GM21447 (cell line): ENCODE measurements at regions not wholly inside any gene's neighbourhood (a gene's known extent, or its start where the extent isn't known, plus 50 kb on each side); places are given as distances from the start of the nearest gene placed in this dataset.
A peak's percentile ranks its signal among the peaks of the same experiment; 100 is the strongest.
"Not testable (repeated sequence)": the region's sequence is repeated elsewhere in the genome, so short reads cannot be mapped to it uniquely, and the experiment has no call there.

Source experiments
- ATAC-seq: cut with Tn5 transposase; IDR thresholded peaks from one replicate; pipeline ENCODE4 v1.9.1; 2021; ENCODE audit not compliant: unreplicated experiment

- ATAC-seq, result no peak
Measured at GRCh38 chr5:98258939-98259338, 514.5 kb upstream of the RGMB start.

DNA sequence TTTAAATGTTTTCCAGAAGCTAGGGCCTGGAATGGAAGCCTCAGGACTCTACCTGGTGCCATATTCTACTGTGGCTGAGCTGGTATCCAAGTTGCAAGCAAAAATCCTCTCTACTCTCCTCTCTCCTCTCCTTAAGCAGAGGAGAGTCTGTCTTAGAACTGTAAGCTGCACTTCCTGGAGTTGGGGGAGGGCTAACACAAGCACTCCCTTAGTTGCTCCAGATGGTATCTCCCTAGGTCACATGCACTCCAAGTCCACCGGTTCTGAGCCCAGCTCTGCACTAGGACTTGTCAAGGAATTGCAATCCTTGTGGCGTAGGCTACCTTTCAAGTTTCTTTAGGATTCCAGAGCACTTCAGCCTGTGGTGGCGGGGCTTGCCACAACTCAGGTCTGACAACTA is 513.9 kb upstream of the RGMB start:
- ATAC-seq, result no peak

- no peak for ATAC-seq
Measured at GRCh38 chr5:98263084-98263483, 510.4 kb upstream of the RGMB start.

DNA sequence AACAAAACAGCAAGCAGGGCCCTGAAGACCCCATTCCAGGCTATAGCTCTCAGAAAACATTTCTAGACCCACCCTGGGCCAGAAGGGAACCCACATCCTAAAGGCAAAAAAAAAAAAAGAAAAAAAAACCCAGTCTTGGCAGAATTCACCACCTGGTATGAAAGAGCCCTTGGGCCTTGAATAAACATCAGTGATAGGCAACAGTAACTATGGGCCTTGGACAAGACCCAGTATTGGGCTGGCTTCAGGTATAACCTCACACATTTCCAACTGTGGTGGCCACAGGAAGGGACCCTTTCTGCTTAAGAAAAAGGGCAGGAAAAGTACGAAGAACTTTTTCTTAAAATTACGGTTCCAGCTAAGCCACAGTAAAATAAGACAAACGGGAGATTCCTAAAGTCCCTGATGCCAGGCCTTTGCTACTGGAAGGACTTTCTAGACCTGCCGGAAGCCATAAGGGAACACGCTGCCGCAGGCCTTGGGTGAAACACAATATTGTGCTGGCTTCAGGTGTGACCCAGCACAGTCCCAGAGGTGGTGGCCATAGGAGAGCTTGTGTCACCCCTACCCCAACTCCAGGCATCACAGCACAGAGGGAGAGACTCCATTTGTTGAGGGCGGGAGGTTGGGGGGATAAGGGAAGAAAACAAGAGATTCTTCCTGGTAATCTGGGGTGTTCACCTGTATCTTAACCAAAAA is 505.2 kb upstream of the RGMB start:
- no peak for ATAC-seq

DNA sequence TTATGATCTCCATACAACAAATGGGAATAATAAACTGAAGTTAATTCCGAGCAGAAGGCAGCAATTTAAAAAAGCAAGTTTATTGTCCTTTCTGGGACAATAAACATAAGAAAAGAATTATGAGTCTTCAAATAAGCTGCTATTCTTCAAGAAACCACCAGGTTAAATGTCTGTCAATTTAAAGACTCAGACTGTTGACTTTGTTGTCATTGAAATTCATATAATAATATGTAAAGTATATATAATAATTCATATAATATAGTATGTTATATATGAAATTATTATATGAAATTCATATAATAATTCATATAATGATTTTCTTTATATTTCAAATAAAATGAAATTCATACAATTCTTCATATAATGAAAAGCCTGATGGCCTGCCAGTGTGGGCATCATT is 497.5 kb upstream of the RGMB start:
- ATAC-seq, result no peak

- no peak for ATAC-seq
Measured at GRCh38 chr5:98282521-98282920, 490.9 kb upstream of the RGMB start.

DNA sequence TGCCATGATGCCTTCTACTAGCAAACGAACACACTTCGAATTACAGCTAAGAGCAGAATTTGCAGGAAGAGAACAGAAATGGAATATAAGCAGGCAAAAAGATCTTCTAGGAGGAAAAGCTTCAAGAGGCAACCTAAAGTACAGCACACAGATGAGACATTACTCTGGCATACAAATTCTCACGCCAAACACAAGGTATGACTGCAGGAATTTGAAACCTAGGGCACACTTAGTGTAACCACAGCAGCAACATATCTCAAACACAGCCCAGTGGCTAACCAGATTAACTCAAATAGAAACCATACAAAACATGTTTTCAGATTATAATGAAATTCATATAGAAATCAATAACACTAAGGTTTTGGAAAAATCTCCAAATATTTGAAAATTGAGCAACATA is 481.0 kb upstream of the RGMB start:
- no peak for ATAC-seq

GRCh38 chr5:98296426-98296825 is 477.0 kb upstream of the RGMB start:
- ATAC-seq, result no peak

GRCh38 chr5:98299435-98299834 is 474.0 kb upstream of the RGMB start:
- no peak for ATAC-seq

GRCh38 chr5:98301547-98301946 is 471.9 kb upstream of the RGMB start:
- ATAC-seq, result no peak

DNA sequence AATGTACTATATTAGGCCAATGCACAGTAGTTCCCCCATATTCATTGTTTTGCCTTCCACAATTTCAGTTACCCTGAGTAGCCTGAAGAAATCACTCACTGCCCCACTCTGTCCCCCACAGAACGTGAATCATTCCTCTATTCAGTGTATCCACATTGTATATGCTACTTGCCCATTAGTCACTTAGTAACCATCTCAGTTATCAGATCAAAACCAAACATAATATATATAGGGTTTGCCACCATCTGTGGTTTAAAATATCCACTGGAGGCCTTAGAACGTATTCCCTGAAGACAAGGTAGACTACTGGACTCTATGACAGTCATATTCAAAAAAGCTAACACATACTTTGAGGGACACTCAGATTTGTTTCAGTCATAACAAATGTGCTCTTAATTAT is 465.7 kb upstream of the RGMB start:
- ATAC-seq, result no peak

DNA sequence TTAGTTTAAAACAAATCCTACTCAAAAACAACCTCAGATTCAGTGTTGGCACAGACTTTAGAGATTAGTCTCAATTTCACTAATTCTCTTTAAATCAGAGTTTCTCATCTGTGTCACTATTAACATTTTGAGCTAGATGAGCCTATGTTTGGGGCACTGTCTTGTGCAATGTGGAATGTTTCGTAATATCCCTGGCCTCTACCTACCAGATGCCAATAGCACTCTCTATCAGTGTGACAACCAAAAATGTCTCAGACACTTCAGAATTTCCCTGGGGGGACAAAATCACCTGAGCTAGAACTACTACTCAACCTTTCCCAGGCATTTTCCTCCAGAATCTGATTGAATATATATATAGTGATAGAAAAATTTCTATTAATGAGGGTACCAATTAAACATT is 465.2 kb upstream of the RGMB start:
- ATAC-seq, result no peak

DNA sequence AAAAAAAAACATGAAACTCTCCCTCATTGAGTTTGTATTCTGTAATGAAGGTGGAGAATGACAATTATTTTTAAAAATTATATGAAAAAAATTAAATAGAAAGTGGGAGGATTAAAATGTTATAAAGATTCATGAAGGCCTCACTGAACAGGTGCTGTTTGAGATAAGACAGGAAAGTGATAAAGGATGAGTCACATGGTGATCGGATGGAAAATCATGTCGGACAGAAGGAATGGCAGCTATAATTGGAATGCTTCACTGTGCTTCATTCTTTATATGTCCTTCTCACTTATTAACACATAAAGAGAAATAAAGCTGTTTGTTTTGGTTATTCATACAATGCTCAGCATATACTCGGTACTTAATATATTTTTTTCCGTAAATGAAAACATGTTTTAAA is 464.5 kb upstream of the RGMB start:
- ATAC-seq, result no peak

- peak; percentile 70 for ATAC-seq
Measured at GRCh38 chr5:98309785-98310598, 463.5 kb upstream of the RGMB start.

DNA sequence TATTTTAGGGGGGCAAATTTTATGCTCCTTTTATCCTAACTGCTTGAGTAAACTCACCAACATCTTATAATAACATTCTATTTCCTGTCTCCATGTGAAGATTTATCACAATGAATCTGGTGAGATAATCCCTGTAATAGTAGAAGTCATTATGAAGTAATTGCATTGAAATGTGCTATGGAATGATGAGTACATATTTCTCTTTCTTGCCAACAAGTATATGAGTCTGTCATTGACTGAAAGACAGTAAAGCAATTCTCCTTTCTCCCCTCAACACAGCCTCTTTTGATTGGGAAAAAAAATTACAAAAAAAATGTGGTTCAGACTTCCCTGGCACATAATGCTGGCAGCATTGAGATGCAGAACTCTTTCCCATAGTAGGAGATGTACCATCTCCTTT is 459.2 kb upstream of the RGMB start:
- ATAC-seq, result no peak

GRCh38 chr5:98318386-98318785 is 455.1 kb upstream of the RGMB start:
- ATAC-seq, result no peak

- ATAC-seq, result no peak
Measured at GRCh38 chr5:98319299-98320011, 454.0 kb upstream of the RGMB start.

DNA sequence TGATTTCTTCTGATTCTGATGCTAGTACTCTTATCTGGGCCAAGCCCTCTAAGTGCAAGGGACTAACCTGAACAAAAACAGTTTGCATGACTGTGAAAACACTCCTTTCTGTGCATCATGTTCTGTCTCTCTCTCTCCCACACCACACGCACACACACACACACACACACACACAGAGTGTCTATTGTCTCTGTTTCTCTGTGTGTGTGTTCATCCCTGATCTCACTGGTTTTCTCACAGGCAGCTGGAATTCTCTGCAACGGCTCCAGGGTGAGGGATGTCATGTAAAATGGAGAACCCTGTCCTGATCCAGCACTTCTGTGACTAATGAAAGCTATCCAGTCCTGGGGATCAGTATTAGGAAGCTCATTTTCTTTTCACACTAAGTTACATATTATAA is 453.1 kb upstream of the RGMB start:
- no peak for ATAC-seq

DNA sequence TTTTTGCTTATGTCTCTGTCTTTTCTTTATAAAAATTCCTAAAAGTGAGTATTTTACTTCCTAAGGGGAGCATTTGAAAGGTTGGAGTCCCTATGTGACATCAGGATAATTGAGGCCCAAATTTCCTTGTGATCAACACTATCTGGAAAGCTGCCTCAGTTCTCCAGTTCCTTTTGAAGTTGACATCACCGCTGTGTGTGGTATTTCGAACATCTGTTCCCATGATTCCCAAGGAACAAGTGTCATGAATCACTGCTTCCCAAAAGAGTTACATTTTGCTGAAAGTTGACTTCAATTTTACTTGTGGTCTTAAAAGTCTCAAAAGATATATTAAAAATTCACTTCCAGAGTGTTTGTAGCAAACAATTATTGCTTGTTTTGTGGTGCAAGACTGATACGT is 452.1 kb upstream of the RGMB start:
- no peak for ATAC-seq

- not testable (repeated sequence) for ATAC-seq
Measured at GRCh38 chr5:98325187-98325586, 448.3 kb upstream of the RGMB start.

- ATAC-seq, result no peak
Measured at GRCh38 chr5:98328015-98328414, 445.4 kb upstream of the RGMB start.

GRCh38 chr5:98330871-98331270 is 442.6 kb upstream of the RGMB start:
- no peak for ATAC-seq
